HCT116 (cell line): ENCODE measurements at regions not wholly inside any gene's neighbourhood (a gene's known extent, or its start where the extent isn't known, plus 50 kb on each side); places are given as distances from the start of the nearest gene placed in this dataset.

Experiments
- CTCF ChIP-seq, 3 experiments: fragments of 200-600 bp in 1 of 3; sonication (generic) in 1 of 3; IDR thresholded peaks in 2 of 3; conservative IDR thresholded peaks in 1 of 3; 2 replicates each; pipeline ENCODE4 v1.5.1; 2012 to 2017; ENCODE audit warnings: low read depth in 2 of 3, low read length in 2 of 3, antibody characterized with exemption in 1 of 3, borderline replicate concordance in 1 of 3, control low read depth in 1 of 3, mild to moderate bottlenecking in 1 of 3, mixed read lengths in 1 of 3, mixed run types in 1 of 3, moderate library complexity in 1 of 3; ENCODE audit not compliant: insufficient read depth in 1 of 3
- EZH2 ChIP-seq: fragments of 200-600 bp; sonication (generic); IDR thresholded peaks from 2 replicates; pipeline ENCODE4 v1.6.1; 2017; ENCODE audit warnings: antibody characterized with exemption, mixed run types
- FOSL1 ChIP-seq: IDR thresholded peaks from 2 replicates; pipeline ENCODE4 v1.6.1; 2012; ENCODE audit warnings: low read depth
- POLR2A ChIP-seq: IDR thresholded peaks from 2 replicates; pipeline ENCODE4 v1.7.0; 2011; ENCODE audit warnings: borderline replicate concordance; ENCODE audit not compliant: insufficient read depth, insufficient read length; ENCODE audit errors: extremely low read depth
- POLR2AphosphoS5 ChIP-seq: IDR thresholded peaks from 2 replicates; pipeline ENCODE4 v1.6.1; 2011; ENCODE audit warnings: mild to moderate bottlenecking, low read depth, low read length, moderate library complexity
- RAD21 ChIP-seq: IDR thresholded peaks from 2 replicates; pipeline ENCODE4 v1.6.1; 2012; ENCODE audit warnings: low read depth, mild to moderate bottlenecking

DNA sequence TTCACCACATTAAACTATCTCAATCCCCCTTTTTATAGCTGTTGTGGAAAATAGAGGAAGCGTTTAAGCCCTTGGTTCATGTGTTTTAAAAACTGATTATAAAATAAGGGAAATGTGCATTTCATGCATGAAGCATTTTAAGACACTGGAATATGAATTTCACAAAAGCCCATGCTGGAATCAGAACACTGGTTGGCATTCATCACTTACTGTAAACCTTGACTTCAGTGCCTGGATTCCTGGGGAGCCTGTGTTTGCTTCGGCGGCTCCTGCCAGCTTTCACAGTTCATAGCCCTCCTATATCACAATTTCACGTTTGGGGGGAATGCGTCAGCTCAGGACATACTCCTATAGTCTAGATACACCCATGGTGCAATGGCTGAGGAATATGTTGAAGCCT is 336.9 kb downstream of the INSIG2 start:
- TF ChIP-seq CTCF (IDR thresholded peaks at IDR 0.05 in 2 of 3, conservative IDR thresholded peaks at IDR 0.05 in 1 of 3; ENCODE audit: borderline replicate concordance in 1 of 3, insufficient read depth in 1 of 3, low read depth in 2 of 3, low read length in 2 of 3) = no peak
- no peak for TF ChIP-seq EZH2
- TF ChIP-seq RAD21 = no peak
- no peak for TF ChIP-seq POLR2AphosphoS5
- no peak for TF ChIP-seq POLR2A
- no peak for TF ChIP-seq FOSL1
